ENCODE measurements at regions not wholly inside any gene's neighbourhood (a gene's known extent, or its start where the extent isn't known, plus 50 kb on each side); places are given as distances from the start of the nearest gene placed in this dataset.

- no peak for DNase-seq (ENCODE audit: extremely low spot score, insufficient read length, low read depth)
- no peak for FAIRE-seq
These were observed 85.7 kb upstream of the PRDM11 start for GRCh38 chr11:45060707-45061106.

- no peak for DNase-seq (ENCODE audit: extremely low spot score, insufficient read length, low read depth)
- no peak for FAIRE-seq
These were observed 84.8 kb upstream of the PRDM11 start for GRCh38 chr11:45061641-45062040.

GRCh38 chr11:45062115-45062514, 84.3 kb upstream of the PRDM11 start:
- FAIRE-seq (no peak), DNase-seq (ENCODE audit: extremely low spot score, insufficient read length, low read depth) (no peak)

- FAIRE-seq (no peak), DNase-seq (ENCODE audit: extremely low spot score, insufficient read length, low read depth) (no peak)
These were observed 83.3 kb upstream of the PRDM11 start for GRCh38 chr11:45062974-45063635.

DNA sequence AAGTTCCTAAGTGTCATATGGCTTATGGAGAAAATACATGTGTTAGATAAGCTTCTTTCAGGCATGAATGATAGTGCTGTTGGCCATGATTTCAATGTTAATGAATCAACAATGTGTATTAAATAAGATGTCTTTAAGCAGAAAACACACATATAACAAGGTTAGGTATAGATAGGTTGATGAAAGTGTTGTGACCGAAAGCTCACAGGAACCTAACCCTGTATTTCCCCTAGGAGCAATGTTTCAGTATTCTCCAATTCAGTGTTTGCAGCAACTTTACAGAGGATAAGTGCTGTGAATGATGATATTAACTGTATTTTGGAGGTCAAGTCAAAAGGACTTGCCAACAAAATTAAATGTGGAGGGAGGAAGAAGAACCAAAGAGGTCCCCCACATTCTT, 82.8 kb upstream of the PRDM11 start:
- no peak for FAIRE-seq
- no peak for DNase-seq (ENCODE audit: extremely low spot score, insufficient read length, low read depth)

DNA sequence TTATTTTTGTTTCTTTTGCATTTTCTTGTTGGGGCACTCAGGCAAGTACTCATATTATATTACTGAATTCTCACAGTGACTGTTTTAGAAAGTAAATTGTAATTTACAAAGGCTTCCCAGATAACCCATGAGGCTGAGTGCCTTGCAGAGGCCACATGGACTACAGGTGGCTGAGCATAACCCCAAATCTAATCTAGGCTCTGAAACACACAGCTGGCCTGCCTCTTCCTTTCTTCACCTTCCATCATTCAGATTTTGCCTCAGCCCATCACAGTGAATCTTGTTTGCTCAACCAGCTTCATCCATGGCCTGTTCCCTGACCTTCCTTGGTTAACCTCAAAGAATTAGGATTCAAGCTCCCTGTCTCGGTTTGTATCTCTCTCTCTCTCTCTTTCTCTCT, 78.5 kb upstream of the PRDM11 start:
- FAIRE-seq (no peak), DNase-seq (ENCODE audit: extremely low spot score, insufficient read length, low read depth) (no peak)

DNA sequence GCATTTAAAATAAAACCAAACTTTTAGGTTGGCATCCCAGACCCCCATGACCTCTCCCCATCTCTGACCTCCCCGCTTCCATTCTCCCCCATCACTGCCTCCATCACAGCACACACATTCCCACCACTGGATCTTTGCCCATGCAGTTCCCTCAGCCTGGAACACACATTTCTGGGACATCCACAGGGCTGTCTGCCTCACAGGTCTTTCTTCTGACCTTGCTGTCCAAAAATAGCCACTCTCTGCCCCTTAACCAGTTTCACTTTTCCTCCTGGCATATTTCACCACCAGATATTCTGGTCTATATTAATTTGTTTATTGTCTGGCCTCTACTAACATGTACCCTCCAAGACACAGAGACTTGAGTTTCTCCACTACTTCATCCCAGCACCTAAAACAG, 75.2 kb upstream of the PRDM11 start:
- no peak for DNase-seq (ENCODE audit: extremely low spot score, insufficient read length, low read depth)

GRCh38 chr11:45073685-45074141, 72.7 kb upstream of the PRDM11 start:
- FAIRE-seq (no peak), DNase-seq (ENCODE audit: extremely low spot score, insufficient read length, low read depth) (no peak)

More for the DNA sequence above, 75.2 kb upstream of the PRDM11 start:
- no peak for FAIRE-seq

DNA sequence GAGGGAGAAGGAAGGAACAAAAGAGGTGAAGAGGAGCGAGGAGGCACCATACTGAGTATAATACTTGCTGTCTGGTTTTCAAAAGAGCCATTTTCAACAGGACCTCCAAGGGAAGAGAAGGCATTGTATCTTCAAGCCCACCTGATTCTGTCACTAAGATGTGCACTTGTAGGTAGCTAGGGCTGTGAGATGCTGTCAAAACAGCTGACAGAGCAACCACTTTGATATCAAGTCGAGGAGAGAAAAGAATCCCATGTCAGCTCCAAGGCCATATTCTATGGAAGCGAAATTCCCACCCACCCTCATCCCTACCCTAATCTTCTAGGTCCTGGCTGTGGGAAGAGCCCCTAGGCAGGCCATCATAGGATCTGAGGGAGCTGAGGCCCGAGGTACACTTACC, 70.9 kb upstream of the PRDM11 start:
- FAIRE-seq: no peak

DNA sequence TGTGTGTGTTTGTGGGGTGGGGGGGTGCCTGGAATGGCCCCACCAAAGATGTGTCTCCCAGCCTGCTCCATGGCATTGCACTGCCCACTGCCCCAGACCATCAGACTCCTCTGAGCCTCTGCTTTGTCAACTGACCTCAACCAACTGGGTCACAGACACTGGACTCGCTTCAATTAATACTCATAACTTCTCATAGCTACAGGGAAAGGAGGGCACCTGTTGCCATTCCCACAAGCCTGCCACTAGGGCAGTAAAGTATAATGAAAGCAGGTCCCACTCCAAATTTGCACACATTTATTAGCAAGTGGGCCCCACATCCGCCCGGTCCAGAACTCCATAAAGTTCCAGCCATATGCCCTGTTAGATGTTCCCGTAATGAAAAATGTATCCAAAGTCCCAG, 70.5 kb upstream of the PRDM11 start:
- no peak for DNase-seq (ENCODE audit: extremely low spot score, insufficient read length, low read depth)
- no peak for FAIRE-seq

More for the DNA sequence above, 70.9 kb upstream of the PRDM11 start:
- no peak for DNase-seq (ENCODE audit: extremely low spot score, insufficient read length, low read depth)

DNA sequence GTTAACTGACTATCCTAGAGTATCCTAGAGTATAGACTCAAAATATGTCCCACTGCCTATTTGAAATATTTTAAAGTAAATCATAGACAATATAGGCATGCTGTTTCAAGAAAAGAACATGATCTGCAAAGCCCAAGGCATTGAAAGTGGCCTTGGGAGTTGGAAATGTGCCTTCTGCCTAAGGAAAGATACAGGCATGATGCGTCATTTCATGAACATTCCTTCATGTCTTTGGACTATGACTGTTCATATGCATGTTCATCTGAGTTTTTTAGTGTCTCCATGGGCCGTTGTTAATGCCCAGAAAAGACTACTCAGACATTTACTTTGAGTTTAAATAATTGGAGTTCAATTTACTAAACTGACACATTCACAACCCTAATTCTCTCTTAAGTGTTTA, 69.7 kb upstream of the PRDM11 start:
- DNase-seq (ENCODE audit: extremely low spot score, insufficient read length, low read depth) (no peak), FAIRE-seq (no peak)

GRCh38 chr11:45078236-45079074, 68.0 kb upstream of the PRDM11 start:
- FAIRE-seq: no peak
- no peak for DNase-seq (ENCODE audit: extremely low spot score, insufficient read length, low read depth)

- DNase-seq (ENCODE audit: extremely low spot score, insufficient read length, low read depth) (no peak), FAIRE-seq (no peak)
These were observed 67.4 kb upstream of the PRDM11 start for GRCh38 chr11:45079075-45079444.

DNA sequence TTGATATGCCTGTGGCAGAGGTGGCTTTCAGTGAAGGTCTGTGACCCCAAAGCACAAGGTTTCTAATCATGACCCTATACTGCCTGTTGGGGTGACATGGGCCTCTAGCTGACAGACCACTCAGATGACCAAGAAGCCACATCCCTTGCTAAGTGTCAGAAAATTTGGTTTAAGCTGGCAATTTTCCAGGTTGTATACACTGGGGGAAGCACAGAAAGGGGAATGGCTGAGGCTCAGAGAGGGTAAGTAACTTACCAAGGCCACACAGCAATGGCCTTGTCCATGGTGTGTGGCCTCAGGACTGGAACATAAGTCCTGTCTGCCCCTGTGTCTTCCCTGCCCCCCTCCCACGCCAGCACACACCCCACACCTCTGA, 66.9 kb upstream of the PRDM11 start:
- DNase-seq (ENCODE audit: extremely low spot score, insufficient read length, low read depth) (no peak), FAIRE-seq (no peak)

GRCh38 chr11:45079943-45080719, 66.3 kb upstream of the PRDM11 start:
- peak; percentile 71 for FAIRE-seq
- peak; percentile 42 for DNase-seq (ENCODE audit: extremely low spot score, insufficient read length, low read depth)

- DNase-seq (ENCODE audit: extremely low spot score, insufficient read length, low read depth) (no peak), FAIRE-seq (no peak)
These were observed 63.5 kb upstream of the PRDM11 start for GRCh38 chr11:45082744-45083543.

- DNase-seq (ENCODE audit: extremely low spot score, insufficient read length, low read depth) (no peak), FAIRE-seq (no peak)
These were observed 62.8 kb upstream of the PRDM11 start for GRCh38 chr11:45083544-45084087.

GRCh38 chr11:45085646-45086501, 60.6 kb upstream of the PRDM11 start:
- no peak for FAIRE-seq
- no peak for DNase-seq (ENCODE audit: extremely low spot score, insufficient read length, low read depth)

DNA sequence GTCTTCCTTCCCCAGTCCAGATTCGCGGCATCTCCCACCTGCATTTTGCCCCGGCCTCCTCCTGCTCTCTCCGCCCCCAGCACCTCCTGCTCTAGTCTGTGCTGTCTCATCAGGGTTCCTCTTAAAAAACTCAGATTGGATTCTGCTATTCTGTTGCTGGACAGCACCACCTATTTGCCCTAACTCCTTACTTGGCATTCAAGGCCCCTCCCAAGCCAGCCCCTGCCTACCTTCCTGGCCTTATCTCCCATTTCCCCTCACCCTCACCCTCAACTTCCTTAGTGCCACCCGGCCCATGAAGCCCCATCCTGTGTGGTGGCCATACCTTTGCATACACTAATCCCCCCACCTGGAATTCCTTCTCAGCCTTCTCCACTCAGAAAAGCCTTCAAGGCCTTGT, 59.9 kb upstream of the PRDM11 start:
- DNase-seq (ENCODE audit: extremely low spot score, insufficient read length, low read depth) (no peak), FAIRE-seq (no peak)

Measured in GM18507 (cell line).